Activated CD8-positive, alpha-beta memory T cell treated with anti-CD3 and anti-CD28 coated beads for 24 hours (primary cell): ENCODE measurements at regions not wholly inside any gene's neighbourhood (a gene's known extent, or its start where the extent isn't known, plus 50 kb on each side); places are given as distances from the start of the nearest gene placed in this dataset.
A peak's percentile ranks its signal among the peaks of the same experiment; 100 is the strongest.

ENCODE experiments used
- DNase-seq: peaks from one replicate; pipeline ENCODE4 v3.0.0-alpha.2; 2020

DNA sequence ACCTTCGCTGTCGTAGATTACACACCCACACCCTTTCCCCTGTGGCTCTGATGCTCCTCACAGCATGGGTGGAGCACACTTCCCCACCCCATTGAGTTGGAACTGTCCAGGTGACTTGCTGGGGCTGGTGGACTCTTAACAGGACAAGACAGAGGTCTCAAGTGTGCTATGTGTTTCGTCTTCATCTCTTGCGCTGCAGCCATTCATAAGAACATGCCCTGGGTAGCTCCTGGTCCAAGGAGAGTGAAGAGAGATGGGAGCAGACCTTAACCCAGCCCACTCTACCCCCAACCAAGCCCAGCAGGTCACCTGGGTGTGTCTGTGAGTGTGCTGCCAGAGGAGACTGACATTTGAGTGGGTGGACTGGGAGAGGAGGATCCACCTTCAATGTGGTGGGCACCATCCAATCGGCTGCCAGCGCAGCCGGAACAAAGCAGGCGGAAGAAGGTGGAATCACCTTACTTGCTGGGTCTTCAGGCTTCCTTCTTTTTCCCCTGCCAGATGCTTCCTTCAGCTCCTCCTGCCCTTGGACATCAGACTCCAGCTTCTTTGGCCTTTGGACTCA, 112.4 kb downstream of the HTR5A start:
- DNase-seq = peak; percentile 43

DNA sequence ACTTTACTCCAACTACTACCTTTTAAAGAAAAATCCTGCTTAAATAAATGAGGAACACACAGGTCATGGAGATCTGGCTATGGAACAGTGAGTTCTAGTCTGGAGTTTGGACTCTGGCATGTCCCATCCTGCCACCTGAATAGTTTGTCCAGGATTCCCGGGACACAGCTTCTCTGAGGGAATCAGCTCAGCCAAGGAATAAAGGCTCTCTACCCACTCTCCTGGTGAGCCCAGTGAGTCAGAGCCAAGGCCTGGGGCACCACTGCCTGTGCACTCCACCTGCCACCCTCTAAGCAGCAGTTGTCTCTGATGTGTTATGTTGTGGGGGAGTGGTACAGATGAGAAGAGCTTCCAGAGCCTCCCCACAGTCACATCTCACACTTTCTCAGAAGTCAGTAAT, 113.5 kb downstream of the HTR5A start:
- peak; percentile 38 for DNase-seq

GRCh38 chr7:155184923-155185322, 112.8 kb upstream of the INSIG1 start:
- DNase-seq = peak; percentile 9

- peak; percentile 49 for DNase-seq
These were observed 110.5 kb upstream of the INSIG1 start for GRCh38 chr7:155187061-155187785.

- peak; percentile 28 for DNase-seq
These were observed 109.3 kb upstream of the INSIG1 start for GRCh38 chr7:155188357-155188756.

- peak; percentile 55 for DNase-seq
These were observed 108.7 kb upstream of the INSIG1 start for GRCh38 chr7:155188821-155189581.

DNA sequence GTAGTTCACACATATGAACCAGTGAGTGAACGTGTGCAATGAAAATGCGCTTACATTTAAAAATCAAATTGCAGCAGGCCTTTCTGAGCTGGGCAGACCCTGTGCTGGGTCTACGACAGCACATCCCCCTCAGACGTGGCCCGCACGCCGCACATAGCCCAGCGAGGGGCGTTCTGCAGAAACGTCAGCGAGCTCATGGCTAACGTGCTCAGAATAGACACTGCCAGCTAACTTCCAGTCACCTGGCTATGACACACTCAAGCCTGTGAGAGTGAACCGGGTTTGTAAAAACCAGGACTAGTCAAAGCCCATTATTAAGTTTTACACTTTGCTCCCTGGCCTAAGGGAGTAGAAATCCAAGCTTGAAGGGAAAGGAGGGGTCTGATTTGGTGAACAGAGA, 108.1 kb upstream of the INSIG1 start:
- DNase-seq = peak; percentile 54

DNA sequence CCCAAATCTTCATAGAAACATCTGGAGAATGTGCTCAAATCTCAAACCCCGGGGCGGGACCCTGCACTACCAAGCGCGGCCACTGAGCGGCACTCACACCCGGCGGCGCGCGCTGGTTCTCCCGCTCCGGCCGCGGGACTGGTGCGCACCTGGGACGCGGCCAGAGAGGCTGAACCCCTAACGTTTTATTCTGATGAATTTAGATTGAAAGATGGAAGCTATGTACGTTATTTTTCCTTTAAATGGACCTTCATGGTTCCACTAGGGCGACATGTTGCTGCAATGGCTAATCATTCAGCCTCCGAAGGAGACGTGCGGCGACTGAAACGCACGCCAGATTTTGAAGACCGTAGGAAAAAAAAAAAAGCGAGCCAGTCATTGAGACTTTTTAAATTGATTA, 107.0 kb upstream of the INSIG1 start:
- DNase-seq = peak; percentile 92

- DNase-seq = peak; percentile 58
These were observed 106.5 kb upstream of the INSIG1 start for GRCh38 chr7:155191137-155191536.

DNA sequence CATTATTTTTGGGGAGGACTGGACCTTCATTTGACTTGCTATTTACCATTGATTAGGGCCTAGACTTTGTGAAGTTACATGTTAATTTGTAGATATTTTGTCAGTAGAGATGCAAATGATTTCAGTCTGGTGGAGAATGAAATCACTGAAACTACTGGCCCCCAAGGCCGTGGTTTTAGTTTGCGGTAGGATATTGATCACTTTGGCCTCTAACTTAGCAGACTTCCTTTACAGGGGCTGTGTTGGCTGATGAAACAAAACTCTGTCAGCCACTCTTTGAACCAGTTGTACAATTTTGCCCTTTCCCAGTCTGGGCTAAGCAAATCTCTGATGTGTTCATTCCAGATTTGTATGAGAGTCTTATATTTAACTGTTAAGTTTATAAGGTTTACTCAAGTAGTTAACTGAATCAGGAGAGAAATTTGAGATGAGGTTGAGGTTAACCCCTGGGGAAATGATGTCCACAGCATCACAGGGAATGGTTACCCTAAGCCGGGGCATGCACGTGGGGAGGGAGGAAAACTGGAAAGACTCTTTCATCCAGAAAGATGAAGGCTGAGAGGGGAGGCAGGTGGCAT, 105.7 kb upstream of the INSIG1 start:
- peak; percentile 41 for DNase-seq

DNA sequence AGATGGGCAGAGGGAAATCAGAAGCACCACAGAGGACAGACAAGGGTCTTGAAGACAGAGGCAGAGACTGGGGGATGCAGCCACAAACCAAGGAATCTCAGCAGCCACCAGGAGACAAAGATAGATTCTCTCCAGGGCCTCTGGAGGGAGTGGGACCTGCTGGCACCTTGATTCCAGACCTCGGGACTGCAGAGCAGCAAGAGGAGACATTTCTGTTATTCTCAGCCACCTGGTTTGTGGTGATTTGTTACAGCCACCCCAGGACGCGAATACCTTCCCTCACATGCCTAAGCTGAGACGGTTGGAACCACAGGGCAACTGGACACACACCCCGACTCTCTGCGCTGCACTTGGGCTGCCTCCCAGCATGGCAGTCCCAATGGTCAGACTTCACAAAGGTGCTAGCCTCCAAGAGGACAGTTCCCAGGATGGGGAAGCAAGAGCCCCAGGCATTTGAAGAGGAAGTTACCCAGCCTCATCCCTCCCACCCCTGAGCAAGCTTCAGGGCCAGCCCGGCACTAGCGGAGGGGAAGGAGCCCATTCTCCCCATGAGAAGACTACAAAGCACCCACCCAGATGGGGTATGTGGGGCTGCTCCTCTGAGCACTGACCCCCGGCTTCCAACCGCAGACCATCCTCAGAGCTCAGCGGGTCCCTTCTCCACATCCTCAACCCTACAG, 104.6 kb upstream of the INSIG1 start:
- peak; percentile 52 for DNase-seq

GRCh38 chr7:155193716-155194115, 104.0 kb upstream of the INSIG1 start:
- peak; percentile 53 for DNase-seq

- DNase-seq = peak; percentile 47
These were observed 103.1 kb upstream of the INSIG1 start for GRCh38 chr7:155194382-155195140.

GRCh38 chr7:155195939-155196523, 101.6 kb upstream of the INSIG1 start:
- no peak for DNase-seq

- peak; percentile 61 for DNase-seq
These were observed 99.3 kb upstream of the INSIG1 start for GRCh38 chr7:155198196-155198892.

DNA sequence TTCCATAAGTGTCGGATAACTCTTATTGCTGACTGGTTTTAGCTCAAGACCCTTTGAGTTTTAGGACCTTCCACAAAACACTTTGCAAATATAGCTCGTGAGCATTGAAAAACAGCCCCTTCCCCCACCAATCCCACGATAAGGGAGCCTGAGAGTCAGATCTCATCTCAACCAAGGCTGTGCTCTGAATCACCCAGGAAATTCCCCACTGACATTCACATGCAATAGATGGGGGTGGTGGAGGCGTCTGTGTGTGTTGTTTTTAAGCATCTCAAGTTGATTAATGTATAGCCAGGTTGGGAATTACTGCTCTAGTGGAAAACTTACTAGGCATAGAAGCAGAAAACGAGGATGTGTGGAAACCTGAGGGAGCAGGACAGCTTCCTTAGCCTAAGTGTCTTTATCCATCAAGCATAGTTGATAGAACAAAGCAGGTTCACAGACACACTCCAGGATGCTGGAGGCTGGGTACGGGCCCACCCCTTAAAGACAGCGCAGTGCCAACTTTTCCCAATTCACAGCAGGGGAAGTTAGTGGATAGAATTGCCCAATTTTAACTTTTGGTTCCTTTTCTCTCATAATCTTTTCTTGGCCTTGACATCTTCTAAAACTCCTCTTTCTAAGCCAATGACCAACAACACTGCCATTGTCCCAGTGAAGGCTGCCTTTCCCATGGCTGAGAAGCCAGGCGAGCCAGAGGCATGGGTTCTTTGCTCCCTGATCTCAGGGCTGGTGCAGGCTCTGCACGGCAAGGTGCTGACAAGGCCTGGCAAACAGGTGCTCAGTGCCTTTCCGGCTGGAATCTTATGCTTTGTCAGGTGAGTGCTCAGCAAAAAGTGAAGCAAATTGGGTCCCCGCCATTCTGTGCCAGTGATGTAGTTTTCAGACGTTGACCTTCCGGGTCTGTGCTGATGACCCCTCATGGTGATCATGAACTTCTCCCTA, 98.5 kb upstream of the INSIG1 start:
- DNase-seq = peak; percentile 66

DNA sequence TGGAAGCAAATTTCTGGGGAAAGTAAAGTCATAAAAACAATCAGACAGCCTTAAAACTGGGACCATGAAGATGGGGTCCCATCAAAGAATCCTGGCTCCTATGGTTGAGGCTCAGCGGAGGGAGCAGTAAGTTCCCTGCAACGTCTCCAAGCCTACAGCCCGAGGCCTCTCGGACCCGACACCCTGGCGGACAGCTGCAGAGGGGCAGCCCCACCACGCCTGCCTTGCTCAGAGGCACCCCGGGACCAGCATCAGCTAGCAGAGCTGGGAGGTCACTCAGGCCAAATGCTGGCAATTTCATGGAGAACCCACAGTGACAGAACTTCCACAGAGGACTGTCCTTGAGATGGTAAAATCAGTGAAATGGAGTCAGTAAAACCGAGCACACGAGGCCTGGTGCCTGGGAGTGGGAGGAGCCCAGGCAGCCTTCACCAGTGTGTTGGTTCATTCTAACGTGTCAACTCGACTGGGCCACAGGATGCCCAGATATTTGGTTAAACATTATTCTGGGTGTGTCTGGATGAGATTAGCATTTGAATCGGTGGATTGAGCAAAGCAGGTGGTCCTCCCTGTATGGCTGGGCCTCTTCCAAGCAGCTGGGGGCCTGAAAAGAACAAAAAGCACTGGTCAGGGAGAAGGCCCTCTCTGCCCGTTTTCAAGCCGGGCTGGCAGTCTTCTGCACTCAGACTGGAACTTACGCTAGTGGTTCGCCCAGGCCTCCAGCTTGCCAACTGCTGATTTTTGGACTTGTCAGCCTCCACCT, 96.2 kb upstream of the INSIG1 start:
- peak; percentile 56 for DNase-seq

- no peak for DNase-seq
These were observed 95.4 kb upstream of the INSIG1 start for GRCh38 chr7:155202106-155202871.
